CD4-positive, alpha-beta T cell (primary cell): ENCODE measurements at regions not wholly inside any gene's neighbourhood (a gene's known extent, or its start where the extent isn't known, plus 50 kb on each side); places are given as distances from the start of the nearest gene placed in this dataset.

Experiments
- ATAC-seq: fragments of 200-7000 bp; cut with Tn5 transposase; one replicate; pipeline ENCODE4 v1.10.0; 2022; ENCODE audit warnings: mild to moderate bottlenecking; ENCODE audit not compliant: poor library complexity
- CTCF ChIA-PET: fragments of 350-600 bp; sonication (Branson Sonifier 250); formaldehyde crosslinking; loops from one replicate; lab custom pipeline; 2021; ENCODE audit warnings: antibody characterized with exemption, inconsistent platforms; lab: Charles Lee
- POLR2A ChIA-PET: fragments of 350-600 bp; sonication (Branson Sonifier 250); formaldehyde crosslinking; loops from one replicate; lab custom pipeline; 2021; ENCODE audit warnings: antibody characterized with exemption, inconsistent platforms; lab: Charles Lee
- DNase-seq, 14 experiments: peaks; one replicate each; pipeline ENCODE4 v3.0.0-alpha.2; 2013 to 2020; ENCODE audit warnings: mixed read lengths in 2 of 14
- H3K27ac ChIP-seq, 2 donors: one replicate each; pipeline versions ENCODE4 v1.5.1 to v1.7.0; 2013; ENCODE audit warnings: low read length in 2 of 2, low read depth in 1 of 2, mild to moderate bottlenecking in 1 of 2
- H3K27me3 ChIP-seq, 2 experiments: 1 replicate in 1 of 2; 2 replicates in 1 of 2; pipeline versions ENCODE4 v1.6.1 to v1.7.0; 2013; ENCODE audit warnings: low read length in 2 of 2, control low read depth in 1 of 2, mild to moderate bottlenecking in 1 of 2, moderate library complexity in 1 of 2; ENCODE audit not compliant: insufficient read depth in 2 of 2, control insufficient read depth in 1 of 2
- H3K36me3 ChIP-seq: one replicate; pipeline ENCODE4 v1.6.1; 2013; ENCODE audit warnings: low read length, control low read depth; ENCODE audit not compliant: insufficient read depth
- H3K4me1 ChIP-seq: one replicate; pipeline ENCODE4 v1.6.1; 2013; ENCODE audit warnings: low read length, control low read depth; ENCODE audit not compliant: insufficient read depth
- H3K4me3 ChIP-seq: one replicate; pipeline ENCODE4 v1.5.1; 2013; ENCODE audit warnings: mild to moderate bottlenecking, low read length, moderate library complexity
- H3K9me3 ChIP-seq, 2 experiments: 1 replicate in 1 of 2; 2 replicates in 1 of 2; pipeline versions ENCODE4 v1.6.1 to v1.7.0; 2013; ENCODE audit warnings: low read length in 2 of 2, mild to moderate bottlenecking in 2 of 2, control low read depth in 1 of 2, moderate library complexity in 1 of 2; ENCODE audit not compliant: control insufficient read depth in 1 of 2, insufficient read depth in 1 of 2
- H3K27ac Mint-ChIP-seq: one replicate; pipeline ENCODE4 v1.8.0; 2020; ENCODE audit warnings: mixed read lengths
- H3K27me3 Mint-ChIP-seq: one replicate; pipeline ENCODE4 v1.8.0; 2021; ENCODE audit warnings: mixed read lengths
- H3K36me3 Mint-ChIP-seq: one replicate; pipeline ENCODE4 v1.8.0; 2021; ENCODE audit warnings: low read depth, mixed read lengths
- H3K4me1 Mint-ChIP-seq: one replicate; pipeline ENCODE4 v1.8.0; 2021; ENCODE audit warnings: low read depth, mixed read lengths
- H3K4me3 Mint-ChIP-seq: one replicate; pipeline ENCODE4 v1.8.0; 2020; ENCODE audit warnings: mild to moderate bottlenecking, mixed read lengths
- H3K9me3 Mint-ChIP-seq: one replicate; pipeline ENCODE4 v1.8.0; 2020; ENCODE audit warnings: mixed read lengths
- intact Hi-C, 2 experiments: fragments of 100-400 bp; cut with DNase I in 1 of 2; cut with micrococcal nuclease in 1 of 2; formaldehyde crosslinking; loops; one replicate each; pipeline versions ENCODE4 v1.15.1 to v1.9.0; 2023 to 2025; cut with DNase I, micrococcal nuclease
- TF ChIP-seq, protein P1 (sequence below): fragments of 200-600 bp; IDR thresholded peaks from one replicate; pipeline ENCODE4 v1.8.0; 2022; ENCODE audit warnings: antibody characterized with exemption, mild to moderate bottlenecking

DNA sequence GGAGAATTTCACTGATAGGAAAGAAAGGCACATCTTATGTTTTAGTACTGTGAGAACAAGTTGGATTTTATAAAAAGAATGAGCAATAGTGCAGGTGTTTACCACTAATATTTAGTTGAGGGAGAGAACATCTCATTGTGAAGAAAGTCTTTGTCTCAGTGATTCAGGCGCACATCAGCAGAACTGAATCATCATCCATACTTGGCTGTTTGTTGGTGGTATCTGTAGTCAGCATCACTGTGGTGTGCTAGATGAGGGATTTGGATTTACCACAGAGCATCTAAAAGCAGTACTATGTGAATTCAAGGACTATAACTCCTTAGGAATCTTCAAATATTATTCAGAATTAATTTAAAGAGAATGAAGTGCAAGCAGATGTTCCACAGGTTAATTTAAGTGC, 1380.5 kb upstream of the ATXN8OS start:
- no peak for ATAC-seq
- Mint-ChIP-seq H3K9me3 (peaks cover 12% of the 10 kb centered on the region), H3K36me3 (no peaks in the 10 kb centered on the region), H3K4me3 (no peak overlapping the region), H3K4me1 (no peaks in the 10 kb centered on the region), H3K27ac (no peak overlapping the region), H3K27me3 (no peaks in the 10 kb centered on the region)
- Histone ChIP-seq H3K27me3 (no peaks in the 10 kb centered on the region), H3K36me3 (no peaks in the 10 kb centered on the region), H3K9me3 (peaks cover 0 to 8% of the 10 kb centered on the region in 2 experiments), H3K27ac (no peak overlapping the region), H3K4me1 (no peaks in the 10 kb centered on the region), H3K4me3 (no peak overlapping the region)
- TF ChIP-seq, protein P1, sequence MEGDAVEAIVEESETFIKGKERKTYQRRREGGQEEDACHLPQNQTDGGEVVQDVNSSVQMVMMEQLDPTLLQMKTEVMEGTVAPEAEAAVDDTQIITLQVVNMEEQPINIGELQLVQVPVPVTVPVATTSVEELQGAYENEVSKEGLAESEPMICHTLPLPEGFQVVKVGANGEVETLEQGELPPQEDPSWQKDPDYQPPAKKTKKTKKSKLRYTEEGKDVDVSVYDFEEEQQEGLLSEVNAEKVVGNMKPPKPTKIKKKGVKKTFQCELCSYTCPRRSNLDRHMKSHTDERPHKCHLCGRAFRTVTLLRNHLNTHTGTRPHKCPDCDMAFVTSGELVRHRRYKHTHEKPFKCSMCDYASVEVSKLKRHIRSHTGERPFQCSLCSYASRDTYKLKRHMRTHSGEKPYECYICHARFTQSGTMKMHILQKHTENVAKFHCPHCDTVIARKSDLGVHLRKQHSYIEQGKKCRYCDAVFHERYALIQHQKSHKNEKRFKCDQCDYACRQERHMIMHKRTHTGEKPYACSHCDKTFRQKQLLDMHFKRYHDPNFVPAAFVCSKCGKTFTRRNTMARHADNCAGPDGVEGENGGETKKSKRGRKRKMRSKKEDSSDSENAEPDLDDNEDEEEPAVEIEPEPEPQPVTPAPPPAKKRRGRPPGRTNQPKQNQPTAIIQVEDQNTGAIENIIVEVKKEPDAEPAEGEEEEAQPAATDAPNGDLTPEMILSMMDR = no peak
- ChIA-PET CTCF (no interaction called here), POLR2A (no interaction called here)
- intact Hi-C loops = no loop called here
- DNase-seq = no peak

DNA sequence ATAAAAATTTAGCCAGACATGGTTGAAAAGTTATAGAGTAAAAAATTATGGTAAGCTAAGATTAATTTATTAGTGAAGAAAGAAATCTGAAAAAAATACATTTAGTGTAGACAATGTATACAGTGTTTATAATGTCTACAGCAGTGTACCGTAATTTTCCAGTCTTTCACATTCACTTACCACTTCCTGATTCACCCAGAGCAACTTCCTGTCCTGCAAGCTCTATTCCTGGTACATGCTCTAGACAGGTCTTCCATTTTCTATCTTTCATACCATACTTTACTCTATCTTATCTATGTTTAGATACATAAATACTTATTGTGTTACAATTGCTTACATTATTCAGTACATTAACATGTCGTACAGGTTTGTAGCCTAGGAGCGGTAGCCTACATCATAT, 1387.8 kb upstream of the ATXN8OS start:
- Mint-ChIP-seq H3K36me3 (no peaks in the 10 kb centered on the region), H3K27me3 (no peaks in the 10 kb centered on the region), H3K4me1 (no peaks in the 10 kb centered on the region), H3K9me3 (peaks cover 5% of the 10 kb centered on the region), H3K4me3 (no peak overlapping the region), H3K27ac (no peak overlapping the region)
- DNase-seq = no peak
- no peaks in the 10 kb centered on the region for H3K27me3 ChIP-seq
- no peaks in the 10 kb centered on the region for H3K4me1 ChIP-seq
- ATAC-seq = no peak
- no peak overlapping the region for H3K27ac ChIP-seq
- H3K4me3 ChIP-seq = no peak overlapping the region
- CTCF ChIA-PET = no interaction called here
- no peaks in the 10 kb centered on the region for H3K36me3 ChIP-seq
- peaks cover 0 to 8% of the 10 kb centered on the region in 2 experiments for H3K9me3 ChIP-seq
- POLR2A ChIA-PET = no interaction called here
- intact Hi-C loops = no loop called here
- TF ChIP-seq, protein P1 = no peak

DNA sequence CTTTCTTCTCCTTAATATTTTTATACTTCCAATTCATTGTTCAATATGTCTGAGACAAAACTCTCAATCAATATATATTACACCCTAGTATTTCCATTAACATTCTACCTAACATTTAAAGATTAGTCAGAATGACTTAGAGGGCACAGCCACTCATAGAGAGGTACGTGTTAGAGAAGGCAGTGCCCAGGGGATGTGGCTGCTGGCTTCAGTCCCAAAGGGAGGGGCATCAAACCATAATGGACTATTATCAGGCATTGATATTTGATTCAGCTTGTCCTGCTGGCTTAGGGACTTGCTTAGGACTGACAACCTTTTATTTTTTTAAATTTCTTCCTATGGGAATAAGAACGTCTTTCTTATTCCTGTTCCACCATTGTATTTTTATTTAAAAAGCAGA, 1392.0 kb upstream of the ATXN8OS start:
- H3K4me3 Mint-ChIP-seq = no peak overlapping the region
- CTCF ChIA-PET = no interaction called here
- no peak for ATAC-seq

More for the DNA sequence above, 1392.0 kb upstream of the ATXN8OS start:
- Histone ChIP-seq H3K27ac (no peak overlapping the region), H3K27me3 (no peaks in the 10 kb centered on the region), H3K4me1 (no peaks in the 10 kb centered on the region), H3K36me3 (no peaks in the 10 kb centered on the region), H3K4me3 (no peak overlapping the region), H3K9me3 (peaks cover 0 to 6% of the 10 kb centered on the region in 2 experiments)
- Mint-ChIP-seq H3K27me3 (no peaks in the 10 kb centered on the region), H3K4me1 (no peaks in the 10 kb centered on the region), H3K9me3 (peaks cover 9% of the 10 kb centered on the region), H3K36me3 (no peaks in the 10 kb centered on the region), H3K27ac (no peak overlapping the region)
- POLR2A ChIA-PET = no interaction called here
- no peak for DNase-seq
- intact Hi-C loops = no loop called here
- TF ChIP-seq, protein P1 = no peak
